GM21381 (cell line): ENCODE measurements at regions not wholly inside any gene's neighbourhood (a gene's known extent, or its start where the extent isn't known, plus 50 kb on each side); places are given as distances from the start of the nearest gene placed in this dataset.
"Not testable (repeated sequence)": the region's sequence is repeated elsewhere in the genome, so short reads cannot be mapped to it uniquely, and the experiment has no call there.

ENCODE experiments used
- ATAC-seq: cut with Tn5 transposase; IDR thresholded peaks from one replicate; pipeline ENCODE4 v1.9.1; 2021; ENCODE audit warnings: mild to moderate bottlenecking, moderate library complexity; ENCODE audit not compliant: unreplicated experiment

DNA sequence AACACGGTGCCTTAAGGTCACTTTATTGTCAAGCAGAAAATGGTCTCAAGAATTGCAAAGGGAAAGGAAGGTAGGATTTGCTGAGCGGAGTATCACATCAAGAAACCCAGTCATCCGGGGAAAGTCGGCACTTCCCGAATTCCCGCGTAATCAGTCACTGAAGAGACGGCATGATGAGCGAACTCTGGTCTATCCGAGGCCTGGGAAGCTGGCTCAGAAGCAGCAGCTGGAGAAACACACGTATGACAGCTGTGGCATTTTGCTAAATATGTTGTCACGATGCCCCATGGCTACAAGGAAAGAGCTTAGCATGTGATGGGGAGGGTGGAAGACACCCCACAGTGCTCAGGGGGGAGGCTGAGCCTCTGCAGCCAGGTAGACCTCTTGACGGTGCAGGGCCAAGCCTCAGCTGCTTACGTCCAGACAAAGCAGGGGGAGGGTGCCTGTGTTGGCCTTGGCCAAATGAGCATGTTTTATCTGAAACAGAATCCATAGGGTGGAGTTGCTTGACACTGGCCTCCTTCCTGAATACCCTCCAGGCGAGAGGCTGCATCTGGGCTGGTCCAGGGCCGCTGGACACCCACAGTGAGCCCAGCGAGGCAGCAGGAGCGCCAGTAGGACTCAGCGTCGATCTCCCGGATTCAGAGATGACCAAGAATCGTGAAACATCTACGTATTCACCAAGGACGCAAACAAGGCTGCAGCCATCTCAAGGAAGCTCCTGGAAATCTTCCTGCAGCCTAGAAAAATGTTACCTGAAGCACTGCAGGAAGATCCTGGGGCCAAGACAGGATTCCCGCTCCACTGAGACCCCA, 118.8 kb upstream of the AFDN start:
- no peak for ATAC-seq

DNA sequence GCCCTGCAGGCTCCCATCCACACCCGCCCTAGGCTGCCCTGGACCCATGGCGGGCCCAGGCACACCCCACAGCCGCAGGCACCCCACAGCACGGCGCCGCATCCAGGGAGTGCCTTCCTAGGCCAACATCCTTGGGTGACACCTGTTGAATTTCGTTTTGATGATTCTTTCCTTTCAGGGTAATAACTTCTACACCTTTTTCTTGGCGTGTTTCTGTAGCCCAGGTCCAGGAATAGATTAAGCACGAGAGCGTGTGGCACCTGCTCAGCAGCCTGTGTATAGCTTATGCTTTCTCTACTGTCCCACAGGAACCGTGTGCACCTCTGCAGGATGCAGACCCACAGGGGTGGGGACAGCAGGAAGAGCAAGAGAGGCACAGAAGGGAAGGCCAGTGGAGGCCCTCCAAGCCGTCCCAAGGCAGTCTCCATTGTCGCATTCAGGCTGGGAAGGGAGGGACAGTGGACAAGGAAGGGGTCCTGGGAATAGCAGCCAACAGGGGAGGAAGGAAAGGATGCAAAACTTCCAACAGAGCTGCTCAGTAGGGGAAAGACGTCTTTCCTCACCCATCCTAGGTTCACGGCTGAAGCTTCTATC, 118.1 kb upstream of the AFDN start:
- ATAC-seq, result no peak

DNA sequence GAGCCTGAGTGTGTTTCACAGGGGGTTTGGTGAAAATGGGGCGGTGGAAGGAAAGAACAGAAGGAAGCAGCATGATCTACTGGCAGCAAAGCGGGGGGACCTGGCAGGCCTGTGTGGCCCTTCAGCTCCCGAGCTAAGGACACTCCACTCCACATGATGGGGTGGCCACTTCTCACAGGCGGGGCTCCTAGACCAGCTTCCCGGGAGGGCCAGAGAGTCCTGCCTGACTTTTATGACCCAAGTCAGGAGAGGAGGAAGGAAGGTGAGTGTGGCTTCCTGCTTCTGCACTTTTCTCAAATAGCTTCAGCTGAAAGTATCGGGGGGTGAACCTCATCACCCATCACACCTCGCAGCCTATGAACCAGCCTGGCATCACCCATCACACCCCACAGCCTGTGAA, 117.5 kb upstream of the AFDN start:
- no peak for ATAC-seq

GRCh38 chr6:167709776-167710336, 116.9 kb upstream of the AFDN start:
- ATAC-seq, result not testable (repeated sequence)

GRCh38 chr6:167710363-167710920, 116.3 kb upstream of the AFDN start:
- ATAC-seq, result no peak

- ATAC-seq, result no peak
Observed at GRCh38 chr6:167711211-167711610, 115.5 kb upstream of the AFDN start.

GRCh38 chr6:167711768-167712730, 114.7 kb upstream of the AFDN start:
- no peak for ATAC-seq

DNA sequence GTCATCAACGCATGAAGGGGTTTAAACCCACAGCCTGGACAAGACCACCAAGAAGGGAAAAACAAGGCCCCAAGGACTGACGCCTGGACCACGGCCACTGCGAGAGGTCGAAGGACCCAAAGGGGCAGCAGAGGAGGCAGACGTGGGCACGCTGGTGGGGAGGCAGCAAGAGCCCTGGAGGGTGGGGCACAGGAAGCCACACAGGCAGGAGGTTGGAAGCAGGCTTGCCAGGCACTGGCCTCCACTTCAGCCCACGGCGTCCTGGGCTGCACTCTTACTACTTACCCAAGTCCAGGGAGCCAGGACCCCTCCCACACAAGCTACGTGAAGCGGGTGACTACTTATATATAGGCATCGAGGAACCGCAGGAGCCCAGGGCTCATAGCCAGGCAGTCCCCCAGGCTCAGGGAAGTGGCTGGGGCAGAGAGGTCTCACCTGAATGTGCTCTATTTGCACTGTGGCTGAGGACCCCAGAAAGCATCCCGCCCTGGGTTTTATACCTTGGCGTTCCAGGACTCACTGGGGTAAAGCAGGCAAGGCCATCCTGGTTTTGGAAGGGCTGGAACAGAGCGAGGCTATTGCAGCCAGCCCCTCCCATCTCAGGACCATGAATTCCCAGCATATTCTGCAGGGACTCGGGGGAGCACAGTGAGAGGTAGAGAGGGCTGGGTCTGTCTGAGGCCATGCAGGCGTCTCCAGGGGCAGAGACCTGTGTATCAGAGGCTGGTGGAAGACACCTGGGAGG, 113.8 kb upstream of the AFDN start:
- no peak for ATAC-seq

DNA sequence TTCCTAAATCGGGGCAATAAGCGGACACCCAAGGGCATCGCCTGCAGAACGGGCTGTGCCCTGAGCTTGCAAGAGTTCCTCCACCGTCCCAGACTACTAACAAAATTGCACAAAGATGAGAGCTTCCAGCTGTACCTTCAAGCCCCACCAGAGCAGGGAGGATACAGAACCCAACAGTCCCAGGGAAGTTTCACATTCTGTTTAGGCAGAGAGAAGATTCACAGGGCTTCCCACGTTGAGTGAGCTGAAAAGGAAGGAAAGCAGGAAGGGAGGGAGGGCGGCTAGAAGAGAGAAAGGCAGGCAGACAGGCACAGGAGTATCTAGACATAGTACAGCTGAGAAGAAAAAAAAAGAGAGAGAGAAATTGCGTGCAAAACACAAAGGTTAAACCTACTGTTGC, 112.6 kb upstream of the AFDN start:
- ATAC-seq, result no peak

DNA sequence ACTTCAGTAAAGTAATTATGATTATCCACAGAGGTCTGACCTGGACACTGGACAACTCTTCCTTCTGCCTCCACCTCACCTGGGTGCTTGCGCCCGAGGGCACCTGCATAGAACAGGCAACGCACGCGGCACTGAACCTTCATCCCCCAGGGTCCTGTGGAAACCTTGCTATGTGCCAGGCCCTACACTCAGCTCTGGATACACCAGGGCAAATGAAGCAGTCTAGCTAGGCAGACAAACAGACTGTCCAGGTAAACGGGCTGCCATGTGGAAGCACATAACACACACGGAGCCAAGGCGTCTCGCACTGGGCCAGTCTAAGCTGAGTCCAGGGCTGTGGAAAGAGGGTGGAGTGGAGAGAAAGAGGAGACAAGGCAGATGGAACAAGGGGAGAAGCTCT, 109.3 kb upstream of the AFDN start:
- no peak for ATAC-seq

- no peak for ATAC-seq
Observed at GRCh38 chr6:167717867-167718266, 108.8 kb upstream of the AFDN start.

GRCh38 chr6:167719920-167720319, 106.8 kb upstream of the AFDN start:
- no peak for ATAC-seq

DNA sequence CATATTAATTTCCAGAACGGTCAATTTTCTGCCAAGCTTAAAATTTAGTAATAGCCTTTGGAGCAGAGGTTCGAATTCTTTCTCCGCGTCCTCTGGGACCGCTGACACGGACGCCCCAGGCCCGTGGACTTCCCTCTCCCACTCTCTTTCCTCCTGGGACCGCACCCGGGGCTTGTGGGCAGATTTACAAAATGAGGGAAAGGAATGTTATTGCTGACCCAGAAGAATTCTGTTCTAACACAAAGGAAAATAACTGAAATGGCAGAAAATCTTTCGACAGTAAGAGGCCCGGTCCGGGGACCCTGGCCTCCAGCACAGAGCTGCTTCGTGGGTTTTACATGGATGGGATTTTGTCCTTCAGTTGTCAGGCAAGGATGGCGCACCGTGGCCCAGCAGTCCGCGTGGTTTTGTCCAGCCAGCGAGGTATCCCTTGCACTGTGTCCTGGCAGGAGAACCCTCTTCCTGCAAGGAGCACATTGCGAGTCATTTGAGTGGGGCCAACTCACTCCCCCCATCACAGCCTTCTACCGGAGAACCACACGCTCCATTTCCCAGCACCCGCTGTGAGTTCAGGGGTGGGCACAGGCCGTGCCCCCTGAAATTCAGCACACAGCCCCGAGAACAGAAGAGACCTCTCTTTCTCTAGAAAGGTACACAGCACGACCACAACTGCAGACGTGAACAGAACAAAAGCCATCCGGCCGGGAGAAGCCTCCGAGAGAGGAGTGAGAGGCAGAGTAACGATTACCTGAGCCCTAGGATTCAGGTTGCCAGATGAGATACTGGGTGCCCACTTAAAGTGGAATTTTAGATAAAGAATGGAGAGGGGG, 106.0 kb upstream of the AFDN start:
- ATAC-seq, result no peak

DNA sequence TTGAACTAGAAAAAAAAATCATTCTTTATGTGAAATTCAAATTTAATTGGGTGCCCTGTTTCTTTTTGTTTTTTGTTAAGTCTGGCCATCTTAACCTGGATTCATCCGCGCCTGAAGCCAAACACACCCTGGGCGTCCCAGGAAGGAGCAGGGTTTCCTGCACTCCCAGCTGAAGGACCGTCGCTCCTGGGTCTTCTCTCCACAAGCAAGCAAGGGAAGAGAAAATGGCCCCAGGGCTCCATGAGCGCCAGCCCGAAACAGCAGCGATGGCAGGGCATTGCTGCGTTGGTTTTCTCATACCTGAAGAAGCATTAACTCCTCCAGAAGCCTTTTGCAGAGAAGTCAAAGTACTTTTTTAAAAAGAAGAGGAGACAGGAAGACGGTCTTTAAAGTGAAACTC, 105.4 kb upstream of the AFDN start:
- ATAC-seq, result no peak

- no peak for ATAC-seq
Observed at GRCh38 chr6:167722634-167723309, 103.9 kb upstream of the AFDN start.

DNA sequence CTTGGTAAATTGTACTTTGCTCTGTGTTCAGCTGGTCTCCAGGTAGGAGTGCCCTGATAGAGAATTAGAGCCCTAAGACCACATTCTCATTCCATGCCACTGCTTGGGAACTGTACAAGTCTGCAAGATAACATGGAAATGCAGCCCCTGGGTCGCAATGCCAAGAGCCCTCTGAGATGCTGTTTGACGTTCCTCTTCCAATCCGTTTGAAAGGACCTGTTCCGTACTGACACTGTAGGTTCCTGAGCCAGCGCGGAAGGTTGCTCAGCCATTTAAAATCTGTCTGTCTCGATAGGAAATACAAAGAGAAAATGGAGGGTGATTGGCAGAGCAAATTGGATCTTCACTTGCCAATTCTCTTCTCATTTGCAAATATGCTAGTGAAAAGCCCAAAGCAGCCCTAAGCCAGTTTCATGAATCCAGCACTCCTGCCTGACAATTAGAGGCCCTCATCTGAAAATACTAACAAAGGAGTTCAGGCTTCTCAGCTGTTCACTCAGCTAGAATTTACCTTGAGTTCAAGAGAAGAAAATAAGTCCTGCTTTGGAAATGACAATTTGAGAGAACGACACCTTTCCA, 100.6 kb upstream of the AFDN start:
- no peak for ATAC-seq

GRCh38 chr6:167730441-167730840, 96.3 kb upstream of the AFDN start:
- ATAC-seq, result no peak

DNA sequence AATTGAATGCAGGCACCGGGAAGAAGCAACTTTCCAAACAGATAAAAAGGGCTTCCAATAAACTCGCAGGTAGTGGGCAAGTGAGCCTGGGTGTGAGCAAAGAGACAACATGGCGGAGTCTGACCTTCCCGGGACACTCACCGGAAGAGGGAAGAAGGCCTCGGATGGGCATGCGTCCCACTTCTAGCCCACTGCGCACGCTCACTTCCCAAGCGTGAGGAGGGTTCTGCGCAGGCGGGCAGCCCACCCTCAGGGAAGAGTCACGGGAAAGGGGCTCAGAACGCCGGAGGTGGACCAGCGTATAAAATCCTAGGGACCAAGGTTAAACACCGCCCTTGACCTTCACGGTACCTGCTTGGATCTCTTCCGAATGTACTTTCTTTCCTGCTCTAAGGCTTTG, 95.5 kb upstream of the AFDN start:
- ATAC-seq, result no peak
